H1 (cell line): ENCODE measurements at regions not wholly inside any gene's neighbourhood (a gene's known extent, or its start where the extent isn't known, plus 50 kb on each side); places are given as distances from the start of the nearest gene placed in this dataset.

Experiments
- CTCF ChIA-PET: fragments of 300-600 bp; sonication (Branson Sonifier 250); formaldehyde crosslinking; loops from one replicate; lab custom pipeline; 2021; ENCODE audit not compliant: partially characterized antibody; lab: Charles Lee
- POLR2A ChIA-PET: fragments of 300-600 bp; sonication (Branson Sonifier 250); formaldehyde crosslinking; loops from one replicate; lab custom pipeline; 2021; ENCODE audit warnings: inconsistent platforms; ENCODE audit not compliant: partially characterized antibody; lab: Charles Lee
- DNase-seq, 2 experiments: peaks; one replicate each; pipeline versions ENCODE4 v3.0.0 to v3.0.0-alpha.2; 2010 to 2022; ENCODE audit warnings: low spot score in 2 of 2, low read depth in 1 of 2, mixed read lengths in 1 of 2
- FAIRE-seq: peaks from 2 replicates; lab custom pipeline; 2011; peaks lifted over from hg19 to GRCh38; lab: Jason Lieb, UNC
- H2AFZ ChIP-seq: 2 replicates; pipeline ENCODE4 v1.8.1; 2012; ENCODE audit warnings: low read length, inconsistent platforms
- H2AK5ac ChIP-seq: 2 replicates; pipeline ENCODE4 v1.6.1; 2013; ENCODE audit warnings: low read depth, low read length
- H2BK120ac ChIP-seq: replicated peaks from 2 replicates; pipeline ENCODE3; 2013; ENCODE audit warnings: low read depth, low read length, inconsistent platforms
- H2BK12ac ChIP-seq: 2 replicates; pipeline ENCODE4 v1.6.1; 2013; ENCODE audit warnings: low read depth, low read length
- H2BK15ac ChIP-seq: 2 replicates; pipeline ENCODE4 v1.6.1; 2013; ENCODE audit warnings: low read length
- H2BK20ac ChIP-seq: 2 replicates; pipeline ENCODE4 v1.6.1; 2013; ENCODE audit warnings: low read length
- H2BK5ac ChIP-seq: 2 replicates; pipeline ENCODE4 v1.6.1; 2013; ENCODE audit warnings: low read depth, low read length
- H3K14ac ChIP-seq: 2 replicates; pipeline ENCODE4 v1.6.1; 2013; ENCODE audit warnings: inconsistent platforms; ENCODE audit not compliant: insufficient read length
- H3K18ac ChIP-seq: 2 replicates; pipeline ENCODE4 v1.6.1; 2013; ENCODE audit warnings: low read length; ENCODE audit errors: extremely low read depth
- H3K23ac ChIP-seq: 2 replicates; pipeline ENCODE4 v1.6.1; 2013; ENCODE audit warnings: inconsistent platforms; ENCODE audit not compliant: insufficient read length
- H3K23me2 ChIP-seq: 2 replicates; pipeline ENCODE4 v1.6.1; 2013; ENCODE audit warnings: low read depth, low read length
- H3K27ac ChIP-seq: 2 replicates; pipeline ENCODE4 v1.6.1; 2011; ENCODE audit warnings: low read depth, low read length, inconsistent platforms
- H3K27me3 ChIP-seq, 4 experiments: replicated peaks in 1 of 4; 1 replicate in 1 of 4; 2 replicates in 3 of 4; pipeline versions ENCODE4 v1.6.1 to v1.8.1; 2011 to 2013; ENCODE audit warnings: low read length in 3 of 4, mild to moderate bottlenecking in 3 of 4, inconsistent platforms in 2 of 4, mixed read lengths in 2 of 4, moderate library complexity in 1 of 4; ENCODE audit not compliant: control insufficient read depth in 3 of 4, insufficient read depth in 3 of 4; ENCODE audit errors: extremely low read depth in 1 of 4
- H3K36me3 ChIP-seq, 4 experiments: 2 replicates each; pipeline versions ENCODE4 v1.6.1 to v1.8.1; 2011 to 2013; ENCODE audit warnings: mild to moderate bottlenecking in 4 of 4, low read length in 3 of 4, moderate library complexity in 2 of 4, control low read depth in 1 of 4, inconsistent platforms in 1 of 4; ENCODE audit not compliant: insufficient read depth in 4 of 4, control insufficient read depth in 2 of 4
- H3K4ac ChIP-seq: replicated peaks from 2 replicates; pipeline ENCODE3; 2013; ENCODE audit warnings: low read length, low read depth, mixed read lengths, inconsistent platforms; ENCODE audit not compliant: insufficient read length
- H3K4me1 ChIP-seq, 4 experiments: replicated peaks in 1 of 4; 1 replicate in 1 of 4; 2 replicates in 3 of 4; pipeline versions ENCODE4 v1.6.1 to v1.8.1; 2011 to 2013; ENCODE audit warnings: low read length in 3 of 4, inconsistent platforms in 2 of 4, mixed read lengths in 1 of 4; ENCODE audit not compliant: insufficient read depth in 4 of 4, control insufficient read depth in 3 of 4
- H3K4me2 ChIP-seq, 2 experiments: 2 replicates each; pipeline versions ENCODE4 v1.6.1 to v1.8.1; 2011 to 2013; ENCODE audit warnings: low read depth in 2 of 2, low read length in 2 of 2, control low read depth in 1 of 2, inconsistent platforms in 1 of 2, mild to moderate bottlenecking in 1 of 2; ENCODE audit not compliant: insufficient read depth in 1 of 2
- H3K4me3 ChIP-seq, 4 experiments: fragments of 200-600, 300-600 bp in 1 of 4; sonication (generic), shearing (Covaris generic), sonication (Bioruptor Twin) in 1 of 4; 2 replicates each; pipeline versions ENCODE4 v1.5.1 to v1.8.1; 2011 to 2016; ENCODE audit warnings: low read length in 4 of 4, low read depth in 3 of 4, control low read depth in 2 of 4, inconsistent platforms in 2 of 4, mild to moderate bottlenecking in 2 of 4, mixed read lengths in 1 of 4, moderate library complexity in 1 of 4; ENCODE audit not compliant: insufficient read depth in 2 of 4; ENCODE audit errors: extremely low read depth in 1 of 4
- H3K56ac ChIP-seq: replicated peaks from 2 replicates; pipeline ENCODE3; 2013; ENCODE audit warnings: low read depth, mild to moderate bottlenecking, mixed read lengths, low read length, inconsistent platforms; ENCODE audit not compliant: insufficient read length
- H3K79me1 ChIP-seq: 2 replicates; pipeline ENCODE4 v1.6.1; 2013; ENCODE audit warnings: low read depth, low read length, control low read depth
- H3K79me2 ChIP-seq, 2 experiments: 2 replicates each; pipeline versions ENCODE4 v1.6.1 to v1.8.1; 2012 to 2013; ENCODE audit warnings: low read length in 2 of 2, mild to moderate bottlenecking in 2 of 2, inconsistent platforms in 1 of 2; ENCODE audit not compliant: insufficient read depth in 2 of 2, control insufficient read depth in 1 of 2
- H3K9ac ChIP-seq, 4 experiments: replicated peaks in 1 of 4; 1 replicate in 1 of 4; 2 replicates in 3 of 4; pipeline versions ENCODE4 v1.6.1 to v1.8.1; 2011 to 2013; ENCODE audit warnings: low read depth in 3 of 4, low read length in 3 of 4, control low read depth in 2 of 4, mild to moderate bottlenecking in 2 of 4, moderate library complexity in 2 of 4, inconsistent platforms in 1 of 4; ENCODE audit errors: extremely low read depth in 1 of 4
- H3K9me3 ChIP-seq, 2 experiments: 2 replicates each; pipeline versions ENCODE4 v1.6.1 to v1.8.1; 2012 to 2013; ENCODE audit warnings: mild to moderate bottlenecking in 2 of 2, moderate library complexity in 2 of 2, control low read depth in 1 of 2, inconsistent platforms in 1 of 2, low read depth in 1 of 2, low read length in 1 of 2, mixed read lengths in 1 of 2; ENCODE audit not compliant: insufficient read depth in 2 of 2
- H4K20me1 ChIP-seq, 2 experiments: replicated peaks in 1 of 2; 2 replicates each; pipeline versions ENCODE3 to v1.8.1; 2011 to 2013; ENCODE audit warnings: inconsistent platforms in 2 of 2, low read length in 2 of 2, mild to moderate bottlenecking in 1 of 2; ENCODE audit not compliant: insufficient read depth in 2 of 2, control insufficient read depth in 1 of 2
- H4K5ac ChIP-seq: 2 replicates; pipeline ENCODE4 v1.6.1; 2013; ENCODE audit warnings: low read length, low read depth, mixed read lengths, inconsistent platforms; ENCODE audit not compliant: insufficient read length
- H4K8ac ChIP-seq: 2 replicates; pipeline ENCODE4 v1.8.0; 2013; ENCODE audit warnings: mild to moderate bottlenecking, moderate library complexity, low read length, inconsistent platforms; ENCODE audit not compliant: insufficient read depth; ENCODE audit errors: extremely low read depth
- H4K91ac ChIP-seq: replicated peaks from 2 replicates; pipeline ENCODE3; 2013; ENCODE audit warnings: low read length, mixed read lengths, inconsistent platforms; ENCODE audit not compliant: insufficient read length
- ATF2 ChIP-seq: IDR thresholded peaks from 2 replicates; pipeline ENCODE4 v1.6.1; 2012; ENCODE audit warnings: low read length, inconsistent platforms
- CHD1 ChIP-seq: IDR thresholded peaks from 2 replicates; pipeline ENCODE4 v1.6.1; 2012; ENCODE audit warnings: low read depth, low read length, improper control_type of control experiment
- CHD2 ChIP-seq: IDR thresholded peaks from 2 replicates; pipeline ENCODE4 v1.6.1; 2012; ENCODE audit warnings: low read length, improper control_type of control experiment
- EZH2 ChIP-seq: fragments of 200-600 bp; sonication (generic); IDR thresholded peaks from 2 replicates; pipeline ENCODE4 v1.7.1; 2012; ENCODE audit warnings: low read depth, mild to moderate bottlenecking, moderate library complexity, low read length, inconsistent platforms; ENCODE audit not compliant: severe bottlenecking
- KDM5A ChIP-seq: fragments of 200-600 bp; IDR thresholded peaks from 2 replicates; pipeline ENCODE4 v1.7.1; 2012; ENCODE audit warnings: mild to moderate bottlenecking, low read length, inconsistent platforms, mixed read lengths
- MAFK ChIP-seq: IDR thresholded peaks from 2 replicates; pipeline ENCODE4 v1.6.1; 2012; ENCODE audit warnings: low read depth, mild to moderate bottlenecking, improper control_type of control experiment, low read length
- POU5F1 ChIP-seq: IDR thresholded peaks from 2 replicates; pipeline ENCODE4 v1.6.1; 2011; ENCODE audit warnings: low read depth, mild to moderate bottlenecking, low read length, moderate library complexity
- RBBP5 ChIP-seq: IDR thresholded peaks from 2 replicates; pipeline ENCODE4 v1.7.1; 2012; ENCODE audit warnings: low read depth, mild to moderate bottlenecking, inconsistent platforms, low read length, moderate library complexity, borderline replicate concordance
- RNF2 ChIP-seq: fragments of 200-900, 300-1000 bp; sonication (generic); IDR thresholded peaks from 2 replicates; pipeline ENCODE4 v1.7.1; 2016; ENCODE audit warnings: borderline replicate concordance, low read depth, mild to moderate bottlenecking, antibody characterized with exemption, low read length; ENCODE audit not compliant: poor library complexity, severe bottlenecking; ENCODE audit errors: missing control alignments
- SIRT6 ChIP-seq: IDR thresholded peaks from one replicate; pipeline ENCODE4 v1.7.1; 2012; ENCODE audit warnings: low read length, inconsistent platforms
- TEAD4 ChIP-seq: IDR thresholded peaks from 2 replicates; pipeline ENCODE4 v1.6.1; 2012; ENCODE audit warnings: low read depth, low read length, inconsistent platforms, mixed read lengths
- WGBS, 2 experiments: shearing (Covaris generic) in 1 of 2; methylation state at CpG; one replicate each; pipeline versions ENCODE4 v1.1.6 to v1.1.7; 2013 to 2015; ENCODE audit warnings: low lambda C conversion rate in 2 of 2, mixed read lengths in 2 of 2, inconsistent platforms in 1 of 2, low coverage in 1 of 2, missing lambda C conversion rate in 1 of 2; ENCODE audit not compliant: insufficient replicate concordance in 2 of 2, insufficient coverage in 1 of 2, insufficient read length in 1 of 2; ENCODE audit errors: extremely low coverage in 1 of 2, missing lambda C conversion rate in 1 of 2; 5-methylcytosine and 5-hydroxymethylcytosine counted together

- Histone ChIP-seq H3K18ac (no peak overlapping the region), H4K20me1 (no peaks in the 10 kb centered on the region), H3K27ac (no peak overlapping the region), H3K9ac (no peak overlapping the region), H3K56ac (no peak overlapping the region), H2AFZ (no peak overlapping the region), H3K4me2 (no peak overlapping the region), H2AK5ac (no peak overlapping the region), H2BK120ac (no peak overlapping the region), H2BK12ac (no peak overlapping the region), H2BK20ac (no peak overlapping the region), H3K14ac (no peak overlapping the region), H4K8ac (no peak overlapping the region), H3K4me3 (no peak overlapping the region), H3K23ac (no peak overlapping the region), H4K5ac (no peak overlapping the region), H4K91ac (no peak overlapping the region), H3K79me2 (no peaks in the 10 kb centered on the region), H3K4me1 (0 out of 7 replicates have a peak, but pooled peaks cover 0 to 2% (median under 1%) of the 10 kb centered on the region in 4 experiments), H3K27me3 (no peaks in the 10 kb centered on the region), H3K36me3 (no peaks in the 10 kb centered on the region), H3K9me3 (no peaks in the 10 kb centered on the region), H3K23me2 (no peaks in the 10 kb centered on the region), H2BK15ac (no peak overlapping the region), H3K79me1 (no peaks in the 10 kb centered on the region), H2BK5ac (no peak overlapping the region), H3K4ac (no peak overlapping the region)
- DNase-seq (no peak), FAIRE-seq (no peak)
- POLR2A ChIA-PET: interaction anchor here (0.6 kb wide), 1 partner anchor 143 kb away, joined by 3 read pairs; no protein-coding TSS in a partner anchor
- CTCF ChIA-PET: no interaction called here
- no peak for TF ChIP-seq RNF2
- TF ChIP-seq POU5F1: no peak
- TF ChIP-seq SIRT6: no peak
- TF ChIP-seq CHD2: no peak
- TF ChIP-seq TEAD4: no peak
- no peak for TF ChIP-seq EZH2
- TF ChIP-seq MAFK: no peak
- no peak for TF ChIP-seq KDM5A
- TF ChIP-seq CHD1: no peak
- TF ChIP-seq ATF2: no peak
- TF ChIP-seq RBBP5: no peak
- 80 to 100% methylated on average over 2 to 8 of the region's 8 CpGs for WGBS, 2 experiments
These were observed 170.2 kb upstream of the HMGA2 start for GRCh38 chr12:65653946-65654629.
